Psoas muscle (tissue), 7 donors: ENCODE measurements at regions not wholly inside any gene's neighbourhood (a gene's known extent, or its start where the extent isn't known, plus 50 kb on each side); places are given as distances from the start of the nearest gene placed in this dataset.

Experiments used
- ATAC-seq, 4 donors: fragments of 200-7000 bp; cut with Tn5 transposase; one replicate each; pipeline ENCODE4 v1.9.1; 2020; ENCODE audit warnings: moderate library complexity in 3 of 4, mild to moderate bottlenecking in 2 of 4
- DNase-seq, 2 donors: peaks; one replicate each; pipeline ENCODE4 v3.0.0-alpha.2; 2020
- H3K27ac ChIP-seq: fragments of 200-600 bp; one replicate; pipeline ENCODE4 v1.8.0; 2022
- H3K27me3 ChIP-seq, 3 donors: fragments of 200-600 bp in 1 of 3; one replicate each; pipeline versions ENCODE4 v1.6.1 to v1.8.0; 2013 to 2022; ENCODE audit warnings: low read length in 2 of 3, mild to moderate bottlenecking in 2 of 3, moderate library complexity in 1 of 3; ENCODE audit not compliant: insufficient read depth in 3 of 3
- H3K36me3 ChIP-seq, 2 donors: fragments of 200-600 bp in 1 of 2; one replicate each; pipeline versions ENCODE4 v1.6.1 to v1.8.0; 2013 to 2022; ENCODE audit warnings: low read depth in 1 of 2, mild to moderate bottlenecking in 1 of 2, moderate library complexity in 1 of 2; ENCODE audit not compliant: insufficient read depth in 1 of 2
- H3K4me1 ChIP-seq: fragments of 200-600 bp; one replicate; pipeline ENCODE4 v1.8.0; 2022
- H3K4me3 ChIP-seq: fragments of 200-600 bp; one replicate; pipeline ENCODE4 v1.8.0; 2022; ENCODE audit warnings: mild to moderate bottlenecking
- H3K9me3 ChIP-seq: fragments of 200-600 bp; one replicate; pipeline ENCODE4 v1.8.0; 2022
- CTCF ChIP-seq: fragments of 200-600 bp; IDR thresholded peaks from one replicate; pipeline ENCODE4 v1.8.0; 2022; ENCODE audit warnings: antibody characterized with exemption
- WGBS, 3 donors: extraction: QIAGEN DNeasy Blood & Tissue Kit; methylation state at CpG; one replicate each; pipeline versions ENCODE4 v1.1.6 to v1.1.7; 2013; 5-methylcytosine and 5-hydroxymethylcytosine counted together
- intact Hi-C, 2 donors: fragments of 100-400 bp; cut with DNase I; formaldehyde crosslinking; loops; one replicate each; pipeline versions ENCODE4 v1.11.0 to v1.14.2; 2022
- donor health status: healthy with polysubstance abuse.
- donor health status: DM: no; HTN: no; CAD: no; lungs with moderate emphysema.
- donor health status: Bipolar disorder and iron deficiency.
- donor health status: healthy.
- donor health status: DM: yes; HTN: yes; CAD: no.
- donor health status: DM: no; HTN: no; CAD: no.
- donor health status: DM: yes; HTN: yes; CAD: no.

GRCh38 chr16:27703121-27703520 lies 153.2 kb downstream of the KATNIP start:
- no peak overlapping the region for H3K27ac ChIP-seq
- TF ChIP-seq CTCF, result no peak
- ATAC-seq, result no peak
- H3K9me3 ChIP-seq, result no peaks in the 10 kb centered on the region
- no peak for DNase-seq
- no peak overlapping the region for H3K4me3 ChIP-seq
- H3K36me3 ChIP-seq, result peaks cover 0 to 13% of the 10 kb centered on the region in 2 donors
- no peaks in the 10 kb centered on the region for H3K27me3 ChIP-seq
- H3K4me1 ChIP-seq, result no peaks in the 10 kb centered on the region
- intact Hi-C loops, result no loop called here
- WGBS, 3 donors, result 88 to 93% (median 90%) methylated on average over 6 of the region's 6 CpGs

- Histone ChIP-seq H3K4me3 (no peak overlapping the region), H3K27ac (no peak overlapping the region), H3K4me1 (no peaks in the 10 kb centered on the region), H3K9me3 (no peaks in the 10 kb centered on the region), H3K36me3 (peaks cover 0 to 11% of the 10 kb centered on the region in 2 donors), H3K27me3 (no peaks in the 10 kb centered on the region)
- DNase-seq (no peak), ATAC-seq (no peak)
- TF ChIP-seq CTCF, result no peak
- intact Hi-C loops, result no loop called here
- 62 to 71% (median 71%) methylated on average over 5 of the region's 5 CpGs for WGBS, 3 donors
Observed at GRCh38 chr16:27703545-27703944, 153.6 kb downstream of the KATNIP start.

GRCh38 chr16:27704252-27704651 lies 154.3 kb downstream of the KATNIP start:
- no peak overlapping the region for H3K4me3 ChIP-seq
- no peak overlapping the region for H3K27ac ChIP-seq
- intact Hi-C loops, result loop anchor here in 1 of 2 donors (2.0 kb wide), 1 partner anchor 31 kb away; no protein-coding TSS in a partner anchor
- no peaks in the 10 kb centered on the region for H3K9me3 ChIP-seq
- 76 to 87% (median 84%) methylated on average over 4 of the region's 4 CpGs for WGBS, 3 donors
- peaks cover 0 to 11% of the 10 kb centered on the region in 2 donors for H3K36me3 ChIP-seq
- H3K27me3 ChIP-seq, result no peaks in the 10 kb centered on the region
- no peaks in the 10 kb centered on the region for H3K4me1 ChIP-seq
- no peak for ATAC-seq
- no peak for TF ChIP-seq CTCF
- no peak for DNase-seq

- 80 to 84% (median 80%) methylated on average over 10 of the region's 10 CpGs for WGBS, 3 donors
- peaks cover 0 to 6% of the 10 kb centered on the region in 2 donors for H3K36me3 ChIP-seq
- no peaks in the 10 kb centered on the region for H3K27me3 ChIP-seq
- DNase-seq, result no peak
- H3K4me3 ChIP-seq, result no peak overlapping the region
- intact Hi-C loops, result no loop called here
- TF ChIP-seq CTCF, result no peak
- no peak for ATAC-seq
- no peak overlapping the region for H3K27ac ChIP-seq
- no peaks in the 10 kb centered on the region for H3K9me3 ChIP-seq
- H3K4me1 ChIP-seq, result no peaks in the 10 kb centered on the region
Observed at GRCh38 chr16:27706156-27706865, 156.4 kb downstream of the KATNIP start.
